OCI-LY7 (cell line): ENCODE measurements at regions not wholly inside any gene's neighbourhood (a gene's known extent, or its start where the extent isn't known, plus 50 kb on each side); places are given as distances from the start of the nearest gene placed in this dataset.

ENCODE experiments used
- BruUV-seq: library from RNA; stranded (reverse); fragments of 400-500 nt; replicated peaks from 2 replicates; lab custom pipeline; 2021; lab: Mats Ljungman, UMichigan
- CTCF ChIA-PET: fragments of 300-600 bp; sonication (Branson Sonifier 250); formaldehyde crosslinking; loops from one replicate; lab custom pipeline; 2022; ENCODE audit warnings: antibody characterized with exemption; ENCODE audit not compliant: unreplicated experiment; lab: Charles Lee
- POLR2A ChIA-PET: fragments of 300-600 bp; sonication (Branson Sonifier 250); formaldehyde crosslinking; loops from one replicate; lab custom pipeline; 2022; ENCODE audit warnings: antibody characterized with exemption; lab: Charles Lee
- DNase-seq: peaks from one replicate; pipeline ENCODE4 v3.0.0-alpha.2; 2015; ENCODE audit warnings: low spot score
- H2AFZ ChIP-seq: fragments of 200-600 bp; sonication (generic), shearing (Covaris generic); 2 replicates; pipeline ENCODE4 v1.6.1; 2014; ENCODE audit warnings: mild to moderate bottlenecking, antibody characterized with exemption, low read length, moderate library complexity
- H3K27ac ChIP-seq: fragments of 200-600 bp; sonication (generic); 2 replicates; pipeline ENCODE4 v1.5.1; 2014; ENCODE audit warnings: mixed run types, low read depth, mild to moderate bottlenecking, moderate library complexity, low read length, inconsistent platforms; ENCODE audit not compliant: poor library complexity, severe bottlenecking
- H3K36me3 ChIP-seq: fragments of 200-600 bp; sonication (generic); 2 replicates; pipeline ENCODE4 v1.6.1; 2014; ENCODE audit warnings: mild to moderate bottlenecking, antibody characterized with exemption, low read length, moderate library complexity, mixed read lengths; ENCODE audit not compliant: insufficient read depth
- H3K4me1 ChIP-seq: fragments of 200-600 bp; sonication (generic); 2 replicates; pipeline ENCODE4 v1.5.1; 2014; ENCODE audit warnings: mild to moderate bottlenecking, low read length; ENCODE audit not compliant: insufficient read depth, poor library complexity, severe bottlenecking
- H3K4me2 ChIP-seq: fragments of 200-600 bp; sonication (generic); 2 replicates; pipeline ENCODE4 v1.6.1; 2014; ENCODE audit warnings: mild to moderate bottlenecking, low read length
- H3K4me3 ChIP-seq: fragments of 200-600 bp; sonication (generic); 2 replicates; pipeline ENCODE4 v1.5.1; 2014; ENCODE audit warnings: mild to moderate bottlenecking, low read depth, low read length; ENCODE audit not compliant: poor library complexity, severe bottlenecking
- H3K79me2 ChIP-seq: fragments of 200-600 bp; sonication (generic); 2 replicates; pipeline ENCODE4 v1.6.1; 2016; ENCODE audit warnings: low read depth, mild to moderate bottlenecking, low read length, moderate library complexity, mixed read lengths; ENCODE audit not compliant: insufficient read depth
- H3K9me2 ChIP-seq: fragments of 200-600 bp; sonication (generic); 2 replicates; pipeline ENCODE4 v1.6.1; 2016; ENCODE audit warnings: mild to moderate bottlenecking, low read length, mixed read lengths; ENCODE audit not compliant: insufficient read depth
- H3K9me3 ChIP-seq: fragments of 200-600 bp; sonication (generic); 2 replicates; pipeline ENCODE4 v1.6.1; 2014; ENCODE audit warnings: mild to moderate bottlenecking, mixed run types, low read length, mixed read lengths
- H4K20me1 ChIP-seq: fragments of 200-600 bp; sonication (generic); 2 replicates; pipeline ENCODE4 v1.6.1; 2014; ENCODE audit warnings: mild to moderate bottlenecking, antibody characterized with exemption, low read length, moderate library complexity, mixed read lengths; ENCODE audit not compliant: insufficient read depth
- CTCF ChIP-seq: fragments of 200-600 bp; sonication (generic); conservative IDR thresholded peaks from 2 replicates; pipeline ENCODE4 v1.5.1; 2014; ENCODE audit warnings: mild to moderate bottlenecking, antibody characterized with exemption, low read length, moderate library complexity, mixed read lengths
- EZH2phosphoT487 ChIP-seq: fragments of 200-600 bp; sonication (generic); IDR thresholded peaks from 2 replicates; pipeline ENCODE4 v1.6.1; 2018; ENCODE audit warnings: low read depth, borderline replicate concordance, mild to moderate bottlenecking, mixed run types, antibody characterized with exemption, low read length, moderate library complexity, mixed read lengths
- intact Hi-C: fragments of 100-400 bp; cut with micrococcal nuclease; formaldehyde crosslinking; loops from one replicate; pipeline ENCODE4 v1.10.0; 2022; ENCODE audit not compliant: unreplicated experiment

- Histone ChIP-seq H3K79me2 (no peaks in the 10 kb centered on the region; the same call in 1 of the 2 replicates), H3K4me2 (peak overlapping the region; percentile 31), H4K20me1 (no peaks in the 10 kb centered on the region), H2AFZ (no peak overlapping the region), H3K9me3 (no peaks in the 10 kb centered on the region), H3K4me1 (peaks cover 76% of the 10 kb centered on the region), H3K36me3 (no peaks in the 10 kb centered on the region), H3K27ac (peak overlapping the region; percentile 65), H3K4me3 (no peak overlapping the region), H3K9me2 (no peaks in the 10 kb centered on the region)
- intact Hi-C loops: no loop called here
- TF ChIP-seq CTCF (no peak), EZH2phosphoT487 (no peak)
- ChIA-PET CTCF (interaction anchor here (0.9 to 2.2 kb wide), 3 partner anchors 25 to 100 kb away, joined by 3 to 8 read pairs (median 5); no protein-coding TSS in a partner anchor), POLR2A (interaction anchor here (0.5 to 2.0 kb wide), 10 partner anchors 13 to 309 kb away, joined by 3 to 11 read pairs (median 4); no protein-coding TSS in a partner anchor)
- no TSS peak for BruUV-seq
- DNase-seq: no peak
These were observed 284.6 kb downstream of the SEC14L1 start for GRCh38 chr17:77425348-77425747.

GRCh38 chr17:77425791-77426641 is 285.2 kb downstream of the SEC14L1 start:
- DNase-seq: no peak
- Histone ChIP-seq H3K4me2 (peak overlapping the region; percentile 31), H3K9me2 (no peaks in the 10 kb centered on the region), H3K4me3 (no peak overlapping the region), H3K9me3 (no peaks in the 10 kb centered on the region), H3K79me2 (no peaks in the 10 kb centered on the region; the same call in 1 of the 2 replicates), H3K27ac (peak overlapping the region; percentile 65), H3K4me1 (peaks cover 76% of the 10 kb centered on the region), H3K36me3 (no peaks in the 10 kb centered on the region), H2AFZ (no peak overlapping the region), H4K20me1 (no peaks in the 10 kb centered on the region)
- CTCF ChIA-PET: interaction anchor here (1.3 to 2.2 kb wide), 2 partner anchors 25 to 69 kb away, joined by 3 to 8 read pairs; no protein-coding TSS in a partner anchor
- TF ChIP-seq CTCF (no peak), EZH2phosphoT487 (no peak)
- POLR2A ChIA-PET: interaction anchor here (0.6 to 6.8 kb wide), 9 partner anchors 12 to 1641 kb away, joined by 3 to 73 read pairs (median 4); no protein-coding TSS in a partner anchor
- intact Hi-C loops: no loop called here
- BruUV-seq: no TSS peak
